NOMO-1 (cell line): ENCODE measurements at regions not wholly inside any gene's neighbourhood (a gene's known extent, or its start where the extent isn't known, plus 50 kb on each side); places are given as distances from the start of the nearest gene placed in this dataset.

Experiments
- DNase-seq, 2 experiments: peaks; one replicate each; lab custom pipeline; 2025; ENCODE audit not compliant: unreplicated experiment in 2 of 2; lab: John Stamatoyannopoulos, UW

DNA sequence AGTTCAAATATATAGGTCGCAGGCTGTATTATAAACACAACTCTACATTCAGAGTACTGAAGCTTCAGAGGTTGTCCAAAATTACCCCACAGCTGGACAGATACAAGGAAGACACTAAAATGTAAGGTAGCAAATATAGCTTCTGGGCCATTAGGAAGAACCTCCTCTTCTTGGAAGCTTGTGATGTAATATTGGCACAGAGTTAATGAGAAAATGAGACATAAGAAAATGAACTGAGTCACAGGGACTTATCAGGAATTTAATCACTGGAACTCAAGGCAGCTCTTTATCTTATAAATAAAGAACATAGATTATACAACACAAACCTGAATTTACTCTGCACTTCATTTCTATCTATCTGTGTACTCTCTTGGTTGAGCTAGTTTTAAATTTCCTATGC, 344.7 kb downstream of the PCDH10 start:
- DNase-seq: no peak

DNA sequence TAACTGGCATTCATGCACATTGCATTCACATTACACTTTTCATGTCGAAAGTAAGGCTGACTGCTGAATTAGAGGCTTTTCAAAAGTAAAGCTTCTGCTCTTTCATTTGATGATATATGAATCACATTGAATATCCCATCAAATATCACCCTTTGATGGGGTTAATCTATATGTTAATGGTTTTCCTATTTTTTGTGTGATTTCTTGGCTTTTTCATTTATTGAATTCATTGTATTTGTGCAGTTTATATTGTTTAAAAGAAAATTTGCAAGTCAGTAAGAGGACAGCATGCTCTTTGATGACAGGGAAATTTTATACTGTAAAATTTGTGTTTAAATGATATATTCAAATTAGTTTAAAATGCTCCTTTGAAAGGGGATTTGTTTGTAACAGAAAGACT, 344.1 kb downstream of the PCDH10 start:
- DNase-seq: no peak

DNA sequence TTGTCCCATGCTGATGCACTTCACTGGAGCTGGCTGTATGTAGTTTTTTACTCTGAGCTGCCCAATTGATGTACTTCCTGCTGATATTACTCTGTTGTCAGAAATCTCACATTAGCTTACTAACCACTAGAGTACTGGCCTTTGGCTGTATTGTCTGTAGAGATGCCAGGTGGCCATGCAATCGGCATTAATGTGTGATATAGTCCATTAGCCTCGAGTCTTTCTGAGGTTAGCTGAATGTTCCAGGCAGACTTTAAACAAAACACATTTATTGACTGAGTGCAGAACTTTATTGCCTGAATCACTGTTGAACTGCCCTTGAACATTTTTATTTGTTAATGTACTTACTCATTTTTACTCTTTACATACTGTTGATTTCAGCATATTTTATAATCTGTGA, 335.2 kb downstream of the PCDH10 start:
- no peak for DNase-seq

DNA sequence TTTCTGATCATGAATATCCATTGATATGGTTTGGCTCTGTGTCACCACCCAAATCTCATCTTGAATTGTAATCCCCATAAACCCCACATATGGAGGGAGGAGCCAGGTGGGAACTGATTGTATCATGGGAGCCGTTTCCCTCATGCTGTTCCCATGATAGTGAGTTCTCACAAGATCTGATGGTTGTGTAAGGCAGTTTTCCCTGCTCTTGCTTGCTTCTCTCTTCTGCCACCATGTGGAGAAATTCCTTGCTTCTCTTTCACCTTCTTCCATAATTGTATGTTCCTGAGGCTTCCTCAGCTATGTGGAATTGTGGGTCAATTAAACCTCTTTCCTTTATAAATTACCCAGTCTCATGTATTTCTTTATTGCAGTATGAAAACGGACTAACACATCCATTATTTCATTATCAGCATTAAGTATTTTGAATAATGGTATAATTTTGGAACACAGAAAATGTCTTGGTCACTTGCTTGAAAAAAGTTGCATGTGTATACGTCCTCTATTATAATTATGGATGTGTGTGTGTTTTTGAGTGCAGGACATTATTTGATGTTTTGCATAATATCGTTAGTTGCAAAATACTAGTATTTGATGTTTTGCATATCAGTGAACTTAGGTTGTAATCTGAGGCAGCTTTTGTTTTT, 334.6 kb downstream of the PCDH10 start:
- no peak for DNase-seq

DNA sequence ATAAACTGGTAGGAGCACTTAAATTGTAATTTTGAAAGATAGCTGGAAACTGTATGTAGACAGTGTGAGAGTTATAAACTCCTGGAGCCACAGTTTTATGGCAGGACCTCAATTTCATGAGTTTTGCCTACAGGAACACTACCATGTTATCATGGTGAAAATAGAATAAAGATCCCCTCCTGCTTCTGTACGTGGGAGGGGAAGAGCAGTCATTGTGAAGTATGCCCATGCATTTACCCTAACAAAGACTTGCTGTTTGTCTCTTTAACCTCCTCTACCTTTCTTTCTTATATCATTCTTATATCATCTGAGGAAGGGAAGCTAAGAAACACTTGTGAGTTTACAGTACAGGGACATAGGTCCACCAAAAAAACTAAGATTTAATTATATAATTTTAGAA, 327.0 kb downstream of the PCDH10 start:
- no peak for DNase-seq

DNA sequence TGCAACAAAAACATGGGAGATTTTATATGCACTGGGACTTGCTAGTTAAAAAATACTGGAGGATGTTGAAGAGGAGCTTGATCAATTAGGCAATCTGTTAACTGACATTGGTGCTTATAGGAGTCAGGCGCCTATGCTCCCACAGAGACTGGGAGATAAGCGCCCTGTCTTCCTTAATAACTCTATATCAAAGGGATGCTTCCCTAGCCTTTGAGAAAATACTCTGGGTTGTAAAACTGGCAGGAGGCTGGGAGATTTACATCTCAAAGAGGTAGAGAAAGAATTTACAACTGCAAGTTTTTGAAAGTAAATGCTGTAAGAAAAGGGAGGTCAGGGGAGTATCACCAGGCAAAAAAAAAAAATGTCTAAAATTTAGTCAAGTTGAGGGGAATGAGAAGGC, 325.4 kb downstream of the PCDH10 start:
- DNase-seq: no peak

DNA sequence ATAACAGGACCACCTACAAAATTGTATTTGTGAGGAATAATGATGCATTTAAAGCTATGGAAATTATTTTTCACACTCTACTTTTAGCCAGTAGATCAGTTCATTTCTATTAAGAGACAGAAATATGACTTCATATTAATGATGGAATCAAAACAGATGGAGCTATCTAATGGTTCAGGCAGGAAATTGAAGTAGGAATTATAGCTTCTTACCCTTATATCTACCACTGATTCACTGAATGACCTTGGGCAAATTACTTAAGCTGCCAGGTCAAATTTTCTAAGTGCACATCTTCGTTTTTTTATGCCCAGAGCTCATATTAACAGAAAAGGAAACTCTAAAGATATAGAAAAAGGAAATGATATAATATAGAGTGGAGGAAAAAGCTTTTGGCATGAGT, 323.1 kb downstream of the PCDH10 start:
- no peak for DNase-seq

DNA sequence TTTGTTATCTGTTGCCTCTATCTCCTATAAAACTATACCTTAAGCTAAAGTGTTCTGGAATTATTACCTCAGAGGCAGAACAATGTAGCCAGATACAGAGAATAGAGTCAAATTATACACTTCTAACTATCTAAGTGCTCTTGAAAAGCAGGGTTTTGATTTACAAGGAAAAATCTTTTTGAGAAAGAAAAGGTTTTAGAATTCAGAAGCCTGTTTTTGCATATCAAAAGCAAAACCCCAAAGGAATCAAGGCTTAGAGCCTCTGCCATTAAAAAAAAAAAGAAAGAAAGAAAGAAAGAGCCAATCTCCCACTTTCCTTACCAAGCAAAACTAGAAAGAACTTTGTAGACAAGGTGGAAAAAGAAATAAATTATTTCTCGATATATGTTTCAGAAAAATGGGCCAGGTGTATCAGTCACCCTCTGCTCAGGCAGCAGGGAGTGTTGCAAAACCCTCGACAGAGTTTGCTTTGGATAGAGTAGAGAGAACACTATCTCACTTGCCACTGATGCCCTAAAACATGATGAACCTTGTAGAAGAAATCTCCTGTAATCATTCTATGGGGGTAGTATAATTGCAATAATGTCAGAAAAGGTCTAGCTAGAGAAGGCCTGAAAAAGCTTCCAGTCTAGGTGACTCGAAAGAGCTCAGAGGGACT, 318.3 kb downstream of the PCDH10 start:
- no peak for DNase-seq

DNA sequence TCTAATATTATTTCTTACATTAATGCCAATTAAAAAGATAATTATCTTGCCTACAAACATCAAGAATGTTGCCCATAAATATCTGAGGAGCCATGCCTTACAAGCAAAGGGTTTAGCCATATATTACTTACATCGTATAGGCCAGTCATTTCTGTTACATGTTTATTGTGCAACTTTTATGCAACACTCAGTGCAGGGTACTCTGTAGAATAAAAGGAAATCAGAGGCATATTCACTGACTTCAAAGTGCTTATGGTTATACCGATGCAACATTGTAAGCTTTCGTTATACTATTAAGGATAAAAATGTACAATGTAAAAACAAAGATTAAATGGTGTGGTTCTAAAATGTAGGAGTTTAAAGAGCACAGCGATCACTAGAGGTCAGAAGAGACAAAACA, 315.9 kb downstream of the PCDH10 start:
- DNase-seq: no peak

DNA sequence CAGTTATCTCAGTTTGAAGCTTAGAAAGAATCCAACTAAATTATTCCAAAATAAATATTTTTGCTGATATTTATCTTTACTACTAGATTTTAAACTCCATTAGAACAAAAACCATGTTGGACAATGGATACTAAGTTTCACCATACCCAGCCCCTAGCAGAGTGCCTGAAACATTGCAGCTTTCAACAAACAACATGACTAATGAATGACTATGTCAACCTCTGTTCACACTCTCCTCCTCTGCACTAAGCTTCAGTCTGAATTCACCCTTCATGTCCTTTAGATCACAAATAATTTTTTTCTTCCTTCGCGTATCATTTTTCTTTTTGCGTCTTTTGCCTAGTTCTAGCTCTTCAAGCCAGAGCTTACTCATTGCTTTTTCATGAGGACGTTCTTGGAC, 315.2 kb downstream of the PCDH10 start:
- no peak for DNase-seq

DNA sequence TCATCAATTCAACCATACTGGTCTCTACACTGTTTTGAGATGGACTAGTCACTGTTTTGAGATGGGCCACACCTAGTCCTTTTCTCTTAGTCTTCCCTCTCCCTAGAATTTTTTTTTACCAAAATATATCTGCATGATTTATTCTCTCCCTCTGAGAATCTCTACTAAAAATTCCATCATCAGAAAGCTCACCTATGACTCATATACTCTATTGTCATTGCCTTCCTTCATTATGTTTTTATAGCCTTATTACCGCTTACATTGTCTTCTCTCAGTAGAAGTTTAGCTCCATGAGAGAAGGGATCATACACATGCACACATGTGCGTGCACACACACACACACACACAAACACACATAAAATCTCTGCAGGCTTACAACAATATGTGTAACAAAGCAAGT, 303.6 kb downstream of the PCDH10 start:
- no peak for DNase-seq

DNA sequence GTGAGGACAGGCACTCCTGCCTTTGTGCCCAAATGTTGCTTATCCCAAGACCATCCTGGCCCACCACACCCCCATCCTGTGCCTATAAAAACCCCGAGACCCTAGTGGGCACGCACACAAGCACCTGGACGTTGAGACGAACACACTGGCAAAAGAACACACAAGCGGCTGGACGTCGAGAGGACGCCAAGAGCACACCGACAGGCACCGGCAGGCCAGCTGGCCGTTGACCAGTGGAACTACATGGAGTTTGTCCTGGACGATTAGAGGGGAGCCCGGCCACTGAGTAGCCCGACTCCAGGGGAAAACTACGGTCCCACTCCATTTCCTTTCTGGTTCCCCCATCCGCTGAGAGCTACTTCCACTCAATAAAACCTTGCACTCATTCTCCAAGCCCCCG, 301.7 kb downstream of the PCDH10 start:
- DNase-seq: no peak

DNA sequence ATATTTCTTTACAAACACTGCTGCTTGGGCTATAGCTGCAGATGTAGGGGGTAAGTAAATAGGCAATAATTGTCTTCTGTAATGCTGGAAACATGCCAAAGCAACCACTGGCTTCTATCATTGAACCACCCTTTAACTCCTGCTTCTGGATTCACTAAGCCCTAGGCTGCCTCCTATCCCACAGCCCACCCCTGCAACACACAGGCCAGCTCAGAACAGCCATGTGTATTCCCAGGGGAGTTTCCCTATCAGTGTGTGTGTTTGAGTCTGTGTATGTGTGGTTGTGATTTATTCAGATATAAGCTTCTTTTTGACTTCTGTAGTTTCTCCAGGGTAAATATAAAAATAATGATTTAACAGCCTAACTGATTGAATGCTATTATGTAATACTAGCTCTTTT, 291.3 kb downstream of the PCDH10 start:
- no peak for DNase-seq

DNA sequence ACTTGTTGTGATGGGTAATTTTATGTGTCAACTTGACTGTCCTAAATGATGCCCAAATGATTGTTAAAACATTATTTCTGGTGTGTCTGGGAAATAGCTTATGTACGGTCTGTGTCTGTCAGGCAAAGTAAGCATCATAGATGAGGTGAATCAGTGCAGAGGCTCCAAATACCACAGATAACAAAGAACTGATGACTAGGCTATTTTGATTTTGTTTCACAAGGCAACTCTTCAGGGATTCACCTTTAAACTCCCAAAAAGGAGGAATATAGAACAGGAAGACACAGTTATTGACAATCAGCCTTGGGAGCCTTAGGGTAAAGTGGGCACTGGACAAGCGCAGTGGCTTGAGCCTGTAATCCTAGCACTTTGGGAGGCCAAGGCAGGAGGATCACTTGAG, 290.7 kb downstream of the PCDH10 start:
- DNase-seq: no peak

DNA sequence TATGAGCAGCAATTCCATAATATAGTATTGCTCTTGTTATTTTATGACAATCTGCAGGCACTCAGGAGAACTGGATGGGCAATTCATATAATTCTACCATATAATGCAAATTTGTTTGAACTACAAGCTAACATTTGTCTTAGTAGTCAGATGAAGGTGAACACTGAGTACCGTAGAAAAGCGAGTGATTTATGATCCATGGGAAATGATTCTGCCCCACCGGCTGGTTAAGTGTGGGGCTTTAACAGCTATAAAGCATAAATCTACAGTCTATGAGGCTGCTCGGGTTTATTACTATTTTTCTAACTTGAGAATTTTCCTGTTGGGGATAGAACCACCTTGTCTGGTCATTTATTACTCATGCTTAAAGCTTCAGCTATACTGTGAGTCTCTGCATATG, 275.5 kb downstream of the PCDH10 start:
- DNase-seq: no peak

DNA sequence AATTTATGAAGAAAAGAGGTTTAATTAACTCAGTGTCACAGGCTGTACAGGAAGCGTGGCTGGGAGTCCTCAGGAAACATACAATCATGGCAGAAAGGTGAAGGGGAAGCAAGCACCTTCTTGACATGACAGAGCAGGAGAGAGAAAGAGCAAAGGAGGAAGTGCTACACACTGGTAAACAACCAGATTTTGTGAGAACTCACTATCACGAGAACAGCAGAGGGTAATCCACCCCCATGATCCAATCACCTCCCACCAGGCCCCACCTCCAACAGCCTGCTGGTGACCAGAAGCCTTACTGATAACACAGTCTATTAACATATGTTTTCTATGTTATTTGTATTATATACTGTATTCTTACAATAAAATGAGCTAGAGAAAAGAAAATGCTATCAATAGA, 254.8 kb downstream of the PCDH10 start:
- DNase-seq: no peak

DNA sequence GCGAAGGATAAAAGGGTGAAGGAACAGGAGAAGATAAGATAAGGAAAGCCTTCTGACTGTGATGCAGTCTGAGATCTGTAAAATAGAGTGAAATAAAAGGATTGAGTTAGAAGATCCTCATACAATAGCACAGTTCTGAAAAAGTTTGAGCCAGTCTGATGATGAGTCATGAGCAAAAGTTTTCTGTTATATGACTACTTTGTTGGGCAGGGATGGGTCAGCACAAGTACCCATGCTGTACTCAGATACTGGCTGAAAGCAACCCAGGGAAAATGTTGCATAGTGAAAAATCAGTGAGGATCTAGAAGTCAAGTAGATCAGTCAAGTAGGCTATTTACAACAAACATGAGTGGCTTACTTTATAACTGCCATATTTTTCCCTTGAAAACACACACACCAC, 253.5 kb downstream of the PCDH10 start:
- DNase-seq: no peak

DNA sequence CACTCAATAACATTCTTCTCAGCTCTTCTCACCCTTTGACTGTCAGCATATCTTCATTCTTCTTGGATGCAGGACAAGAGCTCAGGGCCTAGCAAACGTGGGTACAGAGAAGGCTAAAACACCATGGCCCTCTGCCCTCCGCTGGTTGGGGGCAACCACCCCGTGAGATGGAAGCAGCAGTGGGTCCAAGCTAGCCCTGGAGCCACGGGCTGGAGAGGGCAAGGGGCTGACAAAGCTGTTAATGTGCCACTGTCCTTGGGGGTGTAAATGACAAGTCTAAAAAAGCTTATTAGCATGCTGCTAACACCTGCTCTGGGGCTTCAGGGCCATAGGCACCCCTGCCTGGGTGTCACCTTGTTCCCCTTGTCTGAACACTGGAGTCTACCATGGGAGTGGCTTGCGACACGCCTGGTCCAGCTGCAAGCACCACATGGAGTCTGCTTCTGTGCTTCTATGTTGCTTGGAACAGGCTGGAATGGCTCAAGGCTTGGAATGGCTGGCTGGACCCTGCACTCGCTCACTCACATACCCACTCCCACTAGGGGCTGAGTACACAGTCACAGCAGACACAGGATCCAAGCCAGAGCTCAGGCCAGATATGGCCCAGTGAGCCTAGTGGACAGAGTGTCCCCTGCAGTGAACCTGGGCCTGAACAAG, 246.0 kb downstream of the PCDH10 start:
- no peak for DNase-seq

DNA sequence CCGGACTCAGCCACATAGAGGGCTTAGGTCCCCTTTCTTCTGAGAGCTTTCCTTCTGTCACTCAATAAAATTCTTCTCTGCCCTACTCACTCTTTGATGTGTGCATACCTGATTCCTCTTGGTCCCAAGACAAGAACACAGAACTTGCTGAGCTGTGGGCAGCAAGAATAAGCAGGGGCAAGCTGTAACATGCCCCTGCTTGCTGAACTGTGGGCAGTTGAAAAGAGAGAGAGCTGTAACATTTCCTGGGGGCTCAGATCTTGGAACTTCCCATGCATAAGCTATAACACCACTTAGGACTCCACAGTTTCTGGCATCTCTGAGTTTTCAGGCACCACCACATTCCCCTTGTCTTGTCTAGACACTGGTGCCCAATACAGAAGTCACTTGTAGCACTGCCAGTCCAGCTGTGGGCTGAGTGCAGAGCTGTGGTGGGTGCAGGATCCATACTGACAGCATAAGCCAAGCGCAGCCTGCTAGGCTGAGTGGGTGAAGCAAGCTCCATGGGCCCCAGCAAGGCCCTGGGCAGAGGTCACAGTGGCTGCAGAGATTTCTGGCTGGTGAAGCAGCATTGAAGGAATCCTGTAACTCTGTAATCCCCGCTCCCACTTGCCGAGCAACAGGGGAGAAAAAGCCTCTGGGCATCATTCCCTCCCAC, 241.2 kb downstream of the PCDH10 start:
- DNase-seq: no peak

DNA sequence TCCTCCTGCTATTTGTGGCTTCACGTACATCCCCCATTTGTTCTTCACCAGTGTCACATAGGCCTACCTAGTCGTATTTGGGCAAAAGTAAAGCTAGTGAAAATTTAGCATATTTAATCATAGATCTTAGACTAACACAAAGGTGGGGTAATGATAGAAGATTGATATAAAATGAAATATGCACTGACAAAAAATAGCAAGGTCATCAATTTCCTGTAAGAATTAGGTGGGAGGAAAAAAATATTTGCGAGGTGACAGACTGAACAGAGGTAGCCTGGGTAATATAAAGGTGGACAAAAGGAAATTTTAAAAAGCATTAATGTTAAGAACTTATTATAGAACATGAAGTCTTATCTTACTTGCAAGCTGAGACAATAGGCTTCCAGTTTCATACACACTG, 239.9 kb downstream of the PCDH10 start:
- DNase-seq: no peak

DNA sequence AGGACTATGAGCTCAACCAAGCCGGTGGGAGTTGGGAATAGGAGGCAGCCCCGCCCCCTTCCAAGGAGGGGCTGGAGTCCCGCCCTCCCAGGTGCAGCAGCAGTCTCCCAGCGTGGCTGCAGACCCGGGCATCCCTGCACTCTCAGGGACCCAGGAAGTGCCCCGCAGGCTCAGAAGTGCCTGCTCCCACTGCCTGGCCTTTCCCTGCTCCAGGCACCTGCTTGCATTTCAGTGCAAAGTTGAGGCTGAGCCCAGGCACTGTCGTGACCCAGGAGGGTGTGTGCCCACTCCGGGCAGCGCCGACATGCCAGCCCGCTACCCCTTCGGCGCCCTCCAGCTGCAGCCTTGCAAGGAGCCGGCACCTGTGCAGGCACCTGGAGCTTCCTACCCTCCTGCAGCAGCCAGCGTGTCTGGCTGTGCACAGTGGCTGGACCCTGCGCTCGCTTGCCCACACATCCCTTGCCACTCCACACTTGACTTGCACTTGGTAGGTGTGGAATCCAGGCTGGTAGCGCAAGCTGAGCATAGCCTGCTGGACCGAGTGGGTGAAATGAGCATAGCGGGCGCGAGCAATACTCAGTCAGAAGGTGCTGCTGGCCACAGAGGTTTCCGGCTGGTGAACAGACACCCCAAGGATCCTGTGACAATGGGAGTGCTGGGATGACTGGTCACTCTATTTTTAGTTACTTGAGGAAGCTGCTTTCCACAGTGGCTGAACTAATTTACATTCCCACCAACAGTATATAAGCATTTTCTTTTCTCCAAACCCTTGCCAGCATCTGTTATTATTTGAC, 236.3 kb downstream of the PCDH10 start:
- no peak for DNase-seq
